Activated effector memory CD4-positive, alpha-beta T cell treated with Interleukin-2 at 50 U/mL for 16 hours (primary cell): ENCODE measurements at regions not wholly inside any gene's neighbourhood (a gene's known extent, or its start where the extent isn't known, plus 50 kb on each side); places are given as distances from the start of the nearest gene placed in this dataset.

Experiments used
- DNase-seq: peaks from one replicate; pipeline ENCODE4 v3.0.0-alpha.2; 2020

DNA sequence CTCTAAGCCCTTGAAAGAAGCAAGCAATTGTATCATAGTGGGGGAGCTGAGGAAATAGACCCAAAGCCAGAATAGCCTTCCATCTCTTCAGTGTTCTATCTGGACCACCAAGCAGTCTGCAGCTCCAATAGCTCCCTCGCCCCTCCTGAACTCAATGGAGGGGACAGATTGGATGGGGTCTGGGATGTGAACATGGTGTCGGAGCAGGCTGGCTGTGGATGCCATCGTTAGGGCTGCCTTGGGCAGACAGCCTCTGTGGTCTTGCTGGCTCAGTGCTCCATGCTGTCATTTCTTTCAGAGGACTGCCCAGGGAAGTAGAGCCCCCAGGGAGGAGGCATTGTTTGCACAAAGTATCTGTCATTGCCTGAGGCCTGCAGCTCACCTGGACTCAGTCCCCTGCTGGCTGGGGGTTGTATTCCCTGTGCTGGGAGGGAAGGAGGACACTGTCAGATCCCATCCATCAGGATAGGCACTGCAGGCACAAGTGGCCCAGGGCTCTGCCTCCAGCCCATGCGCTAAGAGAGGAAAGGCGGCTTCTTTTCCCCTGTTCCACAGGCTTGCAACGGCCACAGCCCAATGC, 537.7 kb downstream of the BUD13 start:
- DNase-seq = no peak

DNA sequence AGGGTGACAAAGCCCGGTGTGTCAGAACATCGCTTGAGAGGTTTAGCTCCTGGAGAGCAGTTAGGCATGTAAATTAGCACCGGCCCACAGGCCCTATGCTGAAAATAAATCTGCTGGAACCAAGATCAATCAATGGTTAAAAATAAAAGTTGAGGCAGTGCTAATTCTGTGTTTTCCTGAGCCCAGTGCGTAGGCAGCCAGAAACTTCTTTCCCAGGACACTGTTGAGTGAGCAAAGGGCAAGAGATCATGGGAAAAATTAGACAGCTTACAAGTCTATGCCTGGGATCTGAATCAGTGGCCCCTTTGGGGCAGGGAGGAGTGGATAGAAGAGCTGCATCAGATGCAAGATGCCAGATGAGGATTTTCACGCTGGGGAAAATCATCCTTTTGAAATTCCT, 539.2 kb downstream of the BUD13 start:
- no peak for DNase-seq

GRCh38 chr11:116232364-116232828, 540.4 kb downstream of the BUD13 start:
- DNase-seq = no peak

DNA sequence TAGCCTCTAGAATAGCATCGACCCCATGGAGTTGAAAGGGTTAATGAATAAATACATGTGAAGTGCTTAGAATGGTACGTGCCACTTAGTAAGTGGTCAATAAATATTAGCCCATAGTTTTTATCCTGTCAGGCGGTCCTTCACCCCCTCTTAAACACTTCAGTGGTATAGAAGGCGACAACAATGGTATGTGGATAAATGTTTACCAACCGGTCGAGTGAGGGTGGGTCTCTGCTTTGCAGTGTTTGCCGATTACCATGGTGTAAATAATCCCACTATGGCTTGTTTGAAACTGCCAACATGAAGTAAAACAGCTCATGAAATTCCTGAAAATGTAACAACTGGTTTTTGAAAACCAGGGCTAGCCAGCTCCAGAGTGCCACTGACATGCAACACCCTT, 541.2 kb downstream of the BUD13 start:
- DNase-seq = no peak

DNA sequence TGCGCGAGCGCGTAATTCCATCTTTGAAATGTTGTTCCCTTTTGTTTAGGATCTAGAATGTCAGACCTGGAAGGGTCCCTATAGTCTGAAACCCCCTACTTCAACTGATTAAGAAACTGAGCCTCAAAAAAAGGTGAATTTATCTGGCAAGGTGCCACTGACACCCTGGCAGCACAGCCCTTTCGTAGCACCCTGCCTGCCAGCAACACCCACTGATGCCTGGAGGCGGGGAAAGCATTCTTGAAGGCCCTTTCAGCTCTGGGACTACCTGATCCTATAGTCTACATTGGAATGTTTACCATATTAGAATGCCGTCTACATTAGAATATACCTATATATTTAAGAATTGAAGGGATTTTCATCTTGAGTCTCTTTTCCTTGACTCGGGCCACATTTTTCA, 542.3 kb downstream of the BUD13 start:
- DNase-seq = no peak

- DNase-seq = no peak
Observed at GRCh38 chr11:116229236-116229970, 543.4 kb downstream of the BUD13 start.

DNA sequence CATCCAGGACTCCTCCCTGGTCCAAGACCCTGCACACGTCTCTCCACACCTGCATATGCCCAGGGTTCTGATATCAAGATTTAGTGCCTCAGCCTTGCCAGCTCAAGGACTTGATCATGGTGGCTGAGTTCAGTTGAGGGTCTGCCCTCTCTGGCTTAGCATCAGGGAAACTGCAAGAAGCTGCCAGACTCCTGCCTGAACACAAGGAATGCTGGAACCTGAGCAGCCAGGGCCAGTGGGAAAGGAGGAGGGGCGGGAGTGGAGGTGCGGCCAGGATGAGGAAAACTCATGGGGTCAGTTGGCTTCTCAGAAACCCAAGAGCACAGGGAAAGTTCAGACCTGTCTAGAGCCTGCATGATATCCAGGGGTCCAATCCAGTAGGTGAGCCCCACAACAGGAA, 546.1 kb downstream of the BUD13 start:
- DNase-seq = no peak

DNA sequence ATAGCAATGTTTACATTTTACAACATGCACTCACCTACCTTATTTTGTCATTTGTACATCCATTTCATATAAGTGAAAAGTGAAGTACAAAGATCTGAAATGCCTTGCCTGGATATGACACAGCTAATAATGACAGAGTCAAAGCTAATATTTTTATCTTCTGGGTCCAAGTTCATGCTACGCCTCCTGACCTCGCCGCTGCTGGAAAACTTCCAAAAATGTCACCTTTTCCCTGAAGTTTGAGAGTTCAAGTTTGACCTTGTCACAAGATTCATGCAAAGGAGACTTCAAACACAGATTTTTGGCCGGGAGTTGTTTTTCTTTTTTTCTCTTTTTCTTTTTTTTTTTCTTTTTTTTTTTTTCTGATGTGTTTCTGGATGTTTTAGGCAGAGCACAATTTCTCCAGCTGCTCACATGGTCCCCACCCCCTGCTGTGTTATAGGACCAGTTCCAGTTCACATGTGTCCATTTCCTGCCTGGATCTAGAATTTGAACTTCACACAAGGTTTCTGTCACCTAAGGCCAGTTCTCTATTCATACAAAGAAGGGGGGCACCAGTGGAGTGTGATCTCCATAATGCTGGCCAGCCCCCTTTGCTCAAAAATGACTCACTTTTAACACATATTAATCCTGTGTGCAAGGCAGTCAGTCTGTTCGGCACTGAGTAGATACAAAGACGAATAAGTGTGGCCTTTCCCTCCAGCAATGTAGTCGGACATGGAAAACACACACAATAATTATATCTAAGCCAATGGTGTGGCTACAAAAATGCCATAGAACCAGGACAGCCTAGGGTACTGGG, 546.8 kb downstream of the BUD13 start:
- DNase-seq = no peak

- no peak for DNase-seq
Observed at GRCh38 chr11:116225236-116225635, 547.6 kb downstream of the BUD13 start.

DNA sequence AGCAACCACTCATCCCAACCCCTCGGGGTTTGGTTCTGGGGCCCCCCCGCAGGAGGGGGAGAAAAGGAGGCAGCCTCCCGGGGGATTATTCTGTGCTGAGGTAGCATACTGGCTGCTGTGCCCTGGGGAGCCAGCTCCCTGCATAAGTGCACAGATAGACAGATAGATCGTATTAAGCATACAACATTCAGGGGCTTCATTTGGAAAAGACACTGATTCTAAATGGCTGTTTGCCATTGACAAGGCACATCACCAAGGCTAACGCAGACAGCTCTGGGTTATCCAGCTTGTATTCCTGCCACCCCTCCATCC, 547.9 kb downstream of the BUD13 start:
- DNase-seq = no peak

DNA sequence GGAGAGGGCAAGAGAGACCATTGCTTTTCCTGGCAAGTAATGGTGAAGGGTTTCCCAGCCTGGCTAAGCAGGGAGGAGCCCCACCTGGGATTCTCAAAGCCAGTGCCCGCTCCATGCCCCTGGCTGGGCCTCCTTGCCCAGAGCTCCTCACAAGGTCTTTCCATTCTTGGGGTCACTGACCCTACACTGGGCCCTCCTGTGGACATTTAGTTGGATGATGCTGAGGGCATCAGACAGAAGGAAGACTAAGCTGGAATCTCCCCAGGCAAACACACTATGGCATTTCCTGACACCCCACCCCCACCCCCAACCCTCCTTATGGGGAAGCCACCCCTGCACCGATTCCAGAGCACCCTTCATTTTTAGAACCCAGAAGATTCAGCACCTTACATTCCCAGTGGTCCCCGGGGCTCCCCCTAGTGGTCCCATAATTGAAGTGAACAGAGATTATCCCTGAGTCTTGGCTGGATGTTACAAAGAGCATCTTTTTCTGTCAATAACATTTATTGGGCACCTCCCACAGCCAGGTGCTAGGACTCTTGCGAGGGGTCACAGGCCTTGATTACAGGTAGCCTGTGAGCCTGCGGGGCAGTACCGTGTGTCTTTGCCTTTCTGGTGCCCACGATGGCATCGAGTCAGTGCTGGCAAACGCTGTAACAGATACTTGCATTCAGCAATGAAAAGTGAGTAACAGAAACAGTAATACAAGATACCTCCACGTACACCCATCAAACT, 548.5 kb downstream of the BUD13 start:
- no peak for DNase-seq

DNA sequence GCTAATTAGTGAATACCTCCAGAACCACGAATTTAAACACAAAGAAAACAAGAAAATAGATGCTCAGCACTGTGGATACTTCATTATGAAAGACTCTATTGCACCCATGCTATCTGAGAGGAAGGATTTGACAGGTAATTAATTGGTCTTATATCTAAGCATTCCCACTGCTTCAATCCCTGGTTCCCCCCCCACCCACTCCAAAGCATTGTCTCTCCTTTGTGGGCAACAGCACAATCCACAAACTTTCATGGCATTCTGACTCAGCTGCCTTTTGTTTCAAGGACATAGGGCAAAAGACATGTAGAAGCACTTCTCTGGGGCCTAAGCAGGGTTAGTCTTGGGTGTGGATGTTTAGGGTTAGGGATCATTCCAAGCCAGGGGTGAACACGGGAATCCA, 551.4 kb downstream of the BUD13 start:
- DNase-seq = no peak

GRCh38 chr11:116219171-116219635, 553.6 kb downstream of the BUD13 start:
- no peak for DNase-seq

- no peak for DNase-seq
Observed at GRCh38 chr11:116217441-116217840, 555.3 kb downstream of the BUD13 start.

DNA sequence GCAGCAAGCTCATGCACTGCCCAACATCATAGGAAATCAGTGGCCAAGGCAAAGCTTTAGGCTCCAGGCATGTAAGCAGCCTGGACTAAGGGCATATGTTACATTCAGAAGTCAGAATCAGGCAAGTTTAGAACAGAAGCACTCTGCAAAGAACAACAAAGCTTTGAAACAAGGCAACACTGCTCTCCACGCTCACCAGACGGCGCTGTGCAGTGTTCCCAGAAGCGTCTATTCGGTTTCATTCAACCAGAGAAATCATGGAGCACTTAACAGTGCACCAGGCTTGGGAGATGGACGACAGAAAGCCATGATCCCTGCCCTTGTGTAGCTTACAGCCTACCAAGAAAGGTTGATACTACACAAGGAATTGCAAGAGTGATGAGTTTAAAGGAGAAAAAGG, 555.8 kb downstream of the BUD13 start:
- DNase-seq = no peak

DNA sequence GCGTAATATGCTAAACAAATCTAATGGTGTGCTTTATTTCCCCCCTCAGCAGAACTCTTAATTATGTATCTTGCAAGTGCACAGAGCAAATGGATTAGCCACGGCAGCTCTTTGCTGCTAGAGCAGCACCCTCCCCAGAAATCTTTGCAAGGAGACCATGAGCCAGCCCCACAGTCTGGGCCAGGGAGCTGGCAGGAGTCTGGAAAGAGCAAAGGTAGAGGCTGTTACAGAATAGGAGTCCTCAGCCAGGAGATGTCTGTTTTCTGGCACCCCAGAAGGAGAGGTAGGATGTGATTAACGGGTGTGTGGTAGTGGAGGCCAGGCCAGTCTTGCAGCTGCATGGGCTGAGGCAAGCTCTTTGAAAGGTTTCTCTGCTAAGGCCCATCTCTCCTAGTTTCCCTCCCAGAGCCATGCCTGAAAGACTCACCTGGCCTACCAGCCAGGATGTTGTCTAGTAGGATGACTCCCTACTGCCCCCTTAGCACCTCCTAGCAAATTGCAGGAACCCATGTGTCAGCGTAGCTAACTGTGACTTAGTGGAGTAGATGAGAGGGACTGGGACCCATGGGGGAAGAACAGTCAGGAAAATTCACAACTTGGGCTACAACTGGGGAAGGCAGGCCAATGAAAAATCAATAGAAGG, 557.2 kb downstream of the BUD13 start:
- DNase-seq = no peak

DNA sequence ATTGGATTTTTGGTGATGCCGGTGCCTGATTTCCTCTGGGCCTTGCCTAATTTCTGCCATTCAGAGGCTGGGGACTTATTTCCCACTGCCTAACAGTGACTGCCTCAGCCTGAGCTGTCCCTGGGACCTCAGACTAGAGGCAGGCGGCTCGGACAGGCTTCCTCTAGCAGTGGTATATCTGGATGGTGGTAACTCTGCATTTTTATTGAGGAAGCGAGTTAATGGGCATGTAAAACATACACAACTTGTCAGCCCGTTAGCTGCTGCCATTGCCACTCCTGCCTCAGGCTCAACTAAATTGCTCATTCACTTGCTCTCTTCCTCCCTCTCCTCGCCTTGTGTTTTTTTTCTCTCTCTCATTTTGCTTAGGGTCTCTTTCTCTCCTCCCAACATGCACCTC, 561.6 kb downstream of the BUD13 start:
- no peak for DNase-seq

DNA sequence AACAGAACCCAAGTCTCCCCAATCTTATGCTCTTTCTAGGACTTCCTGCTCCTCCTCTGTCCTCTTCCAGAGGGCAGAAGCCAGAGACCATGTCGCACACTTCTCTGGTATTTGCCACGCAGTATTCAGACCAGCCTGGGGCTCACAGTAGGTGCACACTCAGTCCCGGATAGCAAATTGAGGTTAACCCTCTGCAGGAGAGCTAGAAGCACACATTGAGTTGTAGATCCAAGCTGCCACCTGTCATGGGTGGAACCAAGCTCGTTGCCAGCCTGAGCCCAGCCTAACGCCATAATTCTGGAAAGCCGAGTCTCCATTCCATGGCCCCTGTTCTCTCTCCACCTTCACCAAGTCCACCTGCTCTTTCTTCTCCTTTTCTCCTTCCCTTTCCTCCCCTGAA, 562.1 kb downstream of the BUD13 start:
- no peak for DNase-seq

- DNase-seq = no peak
Observed at GRCh38 chr11:116209255-116209654, 563.5 kb downstream of the BUD13 start.

DNA sequence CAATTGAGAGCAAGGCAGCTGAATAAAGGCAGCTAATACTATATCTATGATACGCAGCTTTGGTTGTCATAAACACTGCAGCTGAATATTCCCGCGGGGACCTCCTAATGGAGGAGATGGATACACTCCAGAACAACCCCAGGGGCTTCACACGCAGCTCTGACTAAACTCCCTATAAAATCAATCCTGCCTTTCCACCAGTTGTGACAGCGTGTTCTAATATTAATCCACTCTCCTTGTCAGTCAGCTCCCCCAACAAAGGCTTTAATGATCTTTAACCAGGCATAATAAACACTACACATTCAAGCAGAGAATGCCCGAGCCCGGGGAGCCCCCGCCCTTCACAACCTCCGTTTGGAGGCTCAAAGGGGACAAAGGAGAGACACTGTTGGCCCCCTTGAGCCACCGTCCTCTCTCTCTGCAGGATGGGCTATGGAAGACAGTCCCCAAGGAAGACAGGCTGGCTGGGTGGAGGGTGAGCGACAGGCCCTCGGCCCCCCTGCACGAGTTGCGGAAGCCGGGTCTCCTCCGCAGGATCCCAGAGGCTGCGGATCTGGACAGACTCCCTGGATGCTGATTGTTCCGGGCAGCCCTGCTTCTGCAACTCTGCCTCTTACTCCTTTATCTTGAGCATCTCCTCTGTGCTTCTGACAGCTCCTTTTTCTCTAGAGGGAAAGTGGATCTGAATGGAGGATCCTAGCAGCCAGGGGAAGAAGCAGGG, 565.2 kb downstream of the BUD13 start:
- no peak for DNase-seq

- DNase-seq = no peak
Observed at GRCh38 chr11:116207019-116207418, 565.8 kb downstream of the BUD13 start.

- DNase-seq = no peak
Observed at GRCh38 chr11:116202922-116203321, 569.9 kb downstream of the BUD13 start.
